RPMI8226 (cell line): ENCODE measurements at regions not wholly inside any gene's neighbourhood (a gene's known extent, or its start where the extent isn't known, plus 50 kb on each side); places are given as distances from the start of the nearest gene placed in this dataset.
"Not testable (repeated sequence)": the region's sequence is repeated elsewhere in the genome, so short reads cannot be mapped to it uniquely, and the experiment has no call there.

Source experiments
- DNase-seq: peaks from one replicate; pipeline ENCODE4 v3.0.0-alpha.2; 2015

DNA sequence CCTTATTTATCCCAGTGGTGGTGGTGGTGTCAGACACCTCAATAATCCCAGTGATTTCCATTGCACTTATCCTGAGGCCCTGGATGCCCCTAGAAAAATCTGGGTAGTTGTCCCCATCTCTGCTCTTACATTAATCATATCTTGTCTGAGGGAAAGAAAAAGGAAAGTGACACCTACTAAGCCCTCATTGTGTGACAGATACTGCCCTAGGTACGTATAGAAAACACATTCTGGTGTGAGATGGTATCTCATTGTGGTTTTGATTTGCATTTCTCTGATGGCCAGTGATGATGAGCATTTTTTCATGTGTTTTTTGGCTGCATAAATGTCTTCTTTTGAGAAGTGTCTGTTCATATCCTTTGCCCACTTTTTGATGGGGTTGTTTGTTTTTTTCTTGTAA is 162.6 kb upstream of the JADE1 start:
- DNase-seq, result not testable (repeated sequence)

GRCh38 chr4:128644693-128645654 is 164.5 kb upstream of the JADE1 start:
- DNase-seq, result not testable (repeated sequence)

- not testable (repeated sequence) for DNase-seq
Measured at GRCh38 chr4:128644107-128644506, 165.4 kb upstream of the JADE1 start.

- not testable (repeated sequence) for DNase-seq
Measured at GRCh38 chr4:128641566-128641965, 167.9 kb upstream of the JADE1 start.

- no peak for DNase-seq
Measured at GRCh38 chr4:128639541-128640270, 169.8 kb upstream of the JADE1 start.

GRCh38 chr4:128636906-128637305 is 172.6 kb upstream of the JADE1 start:
- no peak for DNase-seq

DNA sequence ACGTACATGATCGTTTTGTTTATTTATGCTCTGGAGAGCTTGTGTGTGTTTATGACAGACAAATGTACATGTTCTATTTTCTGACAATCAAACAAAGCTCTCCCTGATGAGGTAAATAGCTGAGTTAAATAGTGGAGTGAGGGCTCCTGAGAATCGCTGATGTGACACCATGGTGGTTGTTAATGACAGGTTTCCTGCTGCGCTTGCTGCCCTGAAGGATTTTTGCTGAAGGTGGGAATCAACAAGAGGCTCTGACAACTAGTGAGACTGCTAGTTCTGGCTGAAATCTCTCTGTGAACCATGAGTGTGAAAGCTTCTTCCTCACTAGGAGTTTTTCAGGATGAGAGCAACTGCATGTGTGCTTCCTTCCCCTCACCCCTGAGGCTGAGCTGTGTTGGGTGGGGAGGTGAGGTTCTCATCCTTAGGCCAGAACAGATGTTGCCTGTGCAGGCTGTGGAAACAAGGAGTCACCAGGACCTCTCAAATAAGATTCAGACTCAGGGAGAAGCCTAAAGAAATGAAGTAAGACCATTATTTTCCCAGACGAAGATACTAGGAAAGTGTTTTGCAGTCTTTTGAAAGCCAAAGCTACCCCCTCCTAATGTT is 173.4 kb upstream of the JADE1 start:
- no peak for DNase-seq

DNA sequence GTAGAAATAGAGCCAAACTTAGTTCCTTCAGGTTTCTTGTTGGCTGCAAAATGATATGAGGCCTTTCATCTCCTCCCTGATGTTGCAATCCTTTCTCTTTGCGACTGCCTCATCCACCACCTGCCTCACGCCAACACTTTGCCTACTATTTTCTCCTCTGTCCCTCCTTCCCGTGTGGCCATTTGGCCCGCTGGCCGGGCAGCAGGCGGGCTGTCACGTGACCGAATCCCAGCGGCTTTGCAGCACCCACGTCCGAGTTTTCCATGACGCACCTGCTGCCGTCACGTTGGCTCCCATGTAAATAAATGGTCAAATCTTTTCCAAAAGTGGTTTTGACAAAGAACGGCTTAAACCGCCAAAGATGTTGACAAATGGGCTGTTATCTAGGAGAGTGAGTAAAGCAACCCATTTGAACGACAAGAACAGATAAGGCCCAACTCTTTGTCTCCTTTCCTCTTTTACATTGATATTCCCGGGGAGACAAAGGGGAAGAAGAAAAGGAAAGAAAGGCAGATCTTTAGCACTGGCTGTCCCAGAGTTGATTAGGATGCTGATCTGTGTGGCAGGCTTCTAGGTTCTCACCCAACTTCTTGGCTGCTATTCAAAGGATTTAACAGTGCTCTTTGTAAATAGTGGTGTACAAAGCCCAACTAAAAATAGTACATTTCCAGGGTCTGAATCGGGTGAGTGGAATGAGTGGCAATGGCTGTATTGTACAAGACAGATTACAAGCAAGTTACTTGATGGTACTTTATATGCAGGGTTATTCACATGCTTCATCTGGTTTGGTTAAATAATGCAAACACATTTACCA is 174.2 kb upstream of the JADE1 start:
- no peak for DNase-seq

GRCh38 chr4:128633067-128633466 is 176.4 kb upstream of the JADE1 start:
- DNase-seq, result no peak

DNA sequence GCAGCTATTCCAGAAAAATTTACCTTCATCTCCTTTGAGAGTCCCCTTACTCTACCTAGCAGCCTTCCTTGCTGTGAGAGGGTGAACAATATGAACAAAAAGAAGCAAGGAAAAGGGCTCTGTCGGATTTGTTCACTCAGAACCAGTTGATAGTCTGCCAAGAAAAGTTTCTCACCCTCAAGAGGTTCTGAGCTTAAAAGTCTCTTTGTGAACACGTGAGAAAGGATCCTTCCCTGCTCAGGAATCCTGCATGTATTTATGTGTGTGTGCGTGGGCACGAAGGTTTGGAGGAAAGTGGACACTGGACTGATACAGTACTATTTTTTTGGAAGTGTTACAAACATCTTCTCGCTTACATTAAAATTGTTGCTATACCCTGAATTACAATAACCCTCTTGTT is 178.6 kb upstream of the JADE1 start:
- DNase-seq, result no peak

DNA sequence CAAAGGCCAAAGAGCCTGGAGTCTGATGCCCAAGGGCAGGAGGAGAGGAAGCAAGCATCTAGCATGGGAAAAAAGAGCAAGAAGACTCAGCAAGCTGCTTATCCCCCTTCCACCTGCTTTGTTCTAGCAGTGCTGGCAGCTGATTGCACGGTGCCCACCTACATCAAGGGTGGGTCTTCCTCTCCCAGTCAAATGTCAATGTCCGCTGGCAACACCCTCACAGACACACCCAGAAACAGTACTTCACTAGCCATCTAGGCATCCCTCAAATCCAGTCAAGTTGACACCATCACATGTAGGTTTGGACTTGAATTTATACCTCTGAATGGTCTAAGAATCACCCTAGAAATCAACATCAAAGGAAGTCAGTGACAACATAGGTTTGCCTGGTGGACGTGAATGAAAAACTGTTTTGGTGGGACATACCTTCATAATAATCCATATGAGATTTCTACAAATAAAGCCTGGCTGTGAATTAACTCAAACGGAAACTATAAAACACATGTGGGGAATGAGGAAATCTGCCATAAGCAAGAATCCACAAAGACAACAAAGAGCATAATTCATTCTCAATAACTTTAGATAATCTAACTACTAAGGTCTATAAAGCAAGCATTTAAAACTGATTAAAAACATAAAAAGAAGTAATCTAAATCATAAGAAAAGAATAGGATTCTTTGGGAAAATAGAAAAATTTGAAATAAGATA is 185.8 kb upstream of the JADE1 start:
- DNase-seq, result no peak

- not testable (repeated sequence) for DNase-seq
Measured at GRCh38 chr4:128620279-128620965, 189.1 kb upstream of the JADE1 start.

DNA sequence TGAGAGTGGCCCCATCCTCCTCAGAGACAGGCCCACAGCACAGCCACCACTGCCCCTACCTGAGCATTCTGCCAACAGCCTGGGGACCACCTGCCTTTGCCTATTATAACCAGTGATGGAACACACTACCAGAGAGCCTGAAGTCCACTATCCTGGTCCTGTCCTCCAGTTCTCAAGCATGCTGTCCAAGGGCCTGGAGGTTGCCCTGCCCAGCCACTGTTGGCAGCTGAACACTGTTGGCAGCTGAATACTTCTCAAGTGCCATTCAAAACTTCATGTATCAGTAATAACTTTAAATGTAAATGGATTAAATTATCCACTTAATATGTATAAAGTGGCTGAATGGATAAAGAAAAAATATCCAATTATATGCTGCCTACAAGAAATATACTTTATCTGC is 194.3 kb upstream of the JADE1 start:
- DNase-seq, result no peak

GRCh38 chr4:128608006-128608405 is 201.5 kb upstream of the JADE1 start:
- DNase-seq, result no peak

DNA sequence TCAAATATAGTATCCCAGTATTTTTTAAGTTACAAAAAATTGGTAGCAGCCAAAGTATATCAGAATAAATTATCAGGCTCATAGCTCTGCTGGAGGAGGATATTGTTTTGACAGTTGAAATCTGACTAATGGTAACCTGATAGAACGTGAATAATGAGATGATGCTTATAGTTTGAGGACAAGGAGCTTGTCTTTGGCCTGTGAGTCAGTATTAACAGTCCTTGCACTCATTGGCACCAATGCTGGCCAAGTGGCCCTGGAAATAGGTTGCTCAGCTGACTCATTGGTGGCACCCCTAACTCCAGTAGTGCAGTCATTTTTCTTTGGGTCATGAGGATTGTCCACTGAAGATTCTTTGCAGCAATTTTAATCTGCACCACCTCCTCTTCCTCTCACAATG is 203.3 kb upstream of the JADE1 start:
- DNase-seq, result no peak

DNA sequence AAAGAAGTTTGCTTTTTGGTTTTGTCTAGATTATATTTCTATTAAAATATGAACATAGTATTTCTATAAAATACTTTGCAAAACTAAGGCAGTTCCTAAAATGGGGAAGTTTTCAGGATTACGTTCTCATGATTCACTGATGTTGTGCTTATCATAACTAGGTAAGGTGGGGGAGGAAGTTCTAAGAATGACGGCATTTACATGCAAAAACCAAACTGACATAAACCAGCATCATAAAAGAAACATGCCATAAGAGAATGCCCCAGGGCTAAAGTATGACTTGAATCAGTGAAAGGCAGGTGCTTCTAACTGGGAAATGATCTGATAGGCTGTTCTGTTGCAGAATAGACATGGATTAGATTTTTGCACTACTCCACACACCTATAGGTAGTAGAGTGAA is 204.7 kb upstream of the JADE1 start:
- no peak for DNase-seq

DNA sequence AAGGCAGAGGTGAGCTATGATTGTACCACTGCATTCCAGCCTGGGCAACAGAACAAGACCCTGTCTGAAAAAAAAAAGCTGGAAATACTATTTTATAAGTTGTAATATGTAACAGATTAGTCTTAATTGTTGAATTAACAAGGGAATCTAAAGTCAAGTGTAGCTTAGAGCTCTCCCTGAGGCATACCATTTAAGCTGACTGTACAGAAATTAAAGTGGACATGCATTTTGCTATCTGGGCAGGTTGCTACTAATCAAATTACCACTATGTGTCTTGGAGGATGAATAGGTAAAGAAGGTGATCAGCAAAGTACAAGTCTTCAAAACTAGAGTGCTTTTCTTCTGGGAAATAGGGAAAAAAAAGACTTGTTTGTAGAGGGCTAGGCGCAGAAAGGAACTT is 205.3 kb upstream of the JADE1 start:
- no peak for DNase-seq

- DNase-seq, result no peak
Measured at GRCh38 chr4:128603081-128603480, 206.4 kb upstream of the JADE1 start.

- no peak for DNase-seq
Measured at GRCh38 chr4:128601991-128602695, 207.4 kb upstream of the JADE1 start.

DNA sequence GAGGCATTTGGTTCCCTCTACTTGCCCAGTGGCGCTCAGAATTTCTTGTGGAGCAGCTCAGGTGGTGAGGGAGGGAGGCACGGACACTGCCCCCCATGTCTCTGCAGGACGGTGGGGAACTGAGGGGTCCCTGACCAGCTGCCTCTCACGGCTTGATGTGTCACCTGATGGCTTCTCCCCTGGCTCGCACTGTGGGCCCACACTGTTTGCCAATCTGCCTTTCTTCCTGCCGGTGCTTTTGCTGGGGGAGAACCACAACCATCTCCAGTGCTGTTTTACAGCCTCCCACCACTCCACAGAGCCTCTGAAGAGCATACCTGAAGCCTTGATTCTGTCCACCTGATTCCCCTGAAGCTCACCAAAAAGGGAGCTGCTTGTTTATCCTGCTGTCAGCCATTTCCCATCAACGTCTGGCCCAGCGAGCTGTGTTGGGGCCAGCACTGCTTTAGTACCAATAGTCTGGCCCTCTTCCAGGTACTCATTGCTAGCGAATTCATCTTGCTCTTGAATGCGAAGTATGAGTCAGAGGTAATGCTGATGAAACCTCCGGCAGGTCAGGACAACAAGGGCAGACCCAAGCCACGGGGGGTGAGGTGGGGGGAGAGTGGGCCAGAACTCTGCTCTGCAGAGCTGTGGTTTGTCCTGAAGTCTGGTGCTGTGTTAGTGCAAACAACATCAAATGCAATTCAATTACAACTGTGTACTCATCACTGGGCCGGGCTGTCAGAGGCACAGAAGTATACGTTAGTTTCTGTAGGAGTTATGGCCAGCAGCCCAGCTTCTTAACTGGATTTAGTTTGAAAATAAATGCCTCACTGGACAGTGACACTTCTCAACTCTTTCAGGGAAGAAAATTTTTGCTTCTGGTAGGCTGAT is 208.3 kb upstream of the JADE1 start:
- no peak for DNase-seq
